ENCODE measurements at regions not wholly inside any gene's neighbourhood (a gene's known extent, or its start where the extent isn't known, plus 50 kb on each side); places are given as distances from the start of the nearest gene placed in this dataset.

DNA sequence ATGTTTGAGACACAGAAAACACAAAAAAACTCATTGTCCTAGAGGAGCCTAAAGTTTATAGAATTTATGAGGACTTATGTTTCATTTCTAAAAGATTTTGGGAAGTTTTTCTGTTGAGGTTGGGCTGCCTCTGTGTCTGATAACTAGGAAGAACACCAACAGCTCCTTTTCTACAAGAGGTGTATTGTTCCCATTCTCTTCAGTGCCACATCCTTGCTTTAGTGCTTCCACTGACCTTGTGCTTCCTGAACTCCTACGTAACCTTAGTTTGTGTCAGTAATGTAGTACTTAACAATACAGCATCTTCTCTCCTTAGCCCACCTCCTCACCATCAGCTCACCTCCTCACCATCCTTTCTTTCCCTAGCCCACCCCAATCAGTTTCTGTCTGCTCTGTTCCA, 117.3 kb upstream of the TNC start:
- no peak for DNase-seq (ENCODE audit: low spot score in 2 of 2)
- TF ChIP-seq CTCF (IDR thresholded peaks at IDR 0.05) (no peak), EP300 (IDR thresholded peaks at IDR 0.05) (no peak), POLR2A (IDR thresholded peaks at IDR 0.05) (no peak)
- H3K36me3 ChIP-seq: no peaks in the 10 kb centered on the region
- no peak overlapping the region for H3K4me3 ChIP-seq
- 83 to 100% methylated on average over 1 of the region's 1 CpG for WGBS, 2 donors
- peaks cover 0 to 7% (median 0%) of the 10 kb centered on the region in 4 donors for H3K4me1 ChIP-seq
- no peak overlapping the region for H3K27ac ChIP-seq
- H3K9me3 ChIP-seq: no peaks in the 10 kb centered on the region
- H3K27me3 ChIP-seq: no peaks in the 10 kb centered on the region

DNA sequence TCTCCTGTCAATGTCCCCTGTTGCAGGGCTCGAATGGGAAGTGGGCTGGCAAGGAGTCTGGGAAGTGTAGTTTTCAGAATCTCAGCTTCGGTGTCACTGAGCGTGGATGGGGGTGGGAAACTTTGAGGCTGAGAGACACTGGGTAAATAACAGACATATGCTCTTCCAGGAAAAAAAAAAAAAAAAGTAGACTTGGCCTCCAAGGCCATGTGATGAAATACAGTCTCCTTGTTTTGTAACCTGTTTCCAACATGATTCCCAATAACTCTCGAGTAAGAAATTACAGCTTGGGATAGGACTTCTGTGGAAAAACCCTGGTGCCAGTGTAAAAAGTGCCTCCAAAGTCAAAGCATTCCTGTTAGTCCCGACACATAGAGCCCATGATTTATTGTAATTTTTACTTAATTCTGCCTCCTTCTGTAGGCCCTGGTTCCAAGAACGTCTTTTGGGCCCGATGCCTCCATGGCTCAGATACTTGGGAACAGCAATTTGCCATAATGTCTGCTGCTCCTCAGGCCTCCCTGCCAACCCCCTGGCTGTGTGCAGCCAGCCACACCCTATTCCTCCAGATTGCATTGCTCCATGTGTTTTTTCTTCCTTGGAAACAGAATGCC, 119.5 kb upstream of the TNC start:
- 80 to 82% methylated on average over 7 of the region's 7 CpGs for WGBS, 2 donors
- no peak overlapping the region for H3K4me3 ChIP-seq
- no peaks in the 10 kb centered on the region for H3K27me3 ChIP-seq
- peak overlapping the region in 2 of 4 donors; percentile 3 to 53 for H3K27ac ChIP-seq
- no peaks in the 10 kb centered on the region for H3K9me3 ChIP-seq
- peak in 1 of 2 donors; percentile 71 for TF ChIP-seq EP300 (IDR thresholded peaks at IDR 0.05)
- TF ChIP-seq POLR2A (IDR thresholded peaks at IDR 0.05): no peak
- no peaks in the 10 kb centered on the region for H3K36me3 ChIP-seq
- DNase-seq (ENCODE audit: low spot score in 2 of 2): peak in 1 of 2 donors; percentile 24
- peaks cover 0 to 7% (median 3%) of the 10 kb centered on the region in 4 donors for H3K4me1 ChIP-seq

GRCh38 chr9:115240676-115241075, 122.7 kb upstream of the TNC start:
- Histone ChIP-seq H3K4me1 (peaks cover 0 to 14% (median 3%) of the 10 kb centered on the region in 4 donors), H3K27me3 (no peaks in the 10 kb centered on the region), H3K36me3 (no peaks in the 10 kb centered on the region), H3K27ac (peak overlapping the region in 1 of 4 donors; percentile 34), H3K9me3 (no peaks in the 10 kb centered on the region), H3K4me3 (no peak overlapping the region)
- DNase-seq (ENCODE audit: low spot score in 2 of 2): no peak
- TF ChIP-seq CTCF (IDR thresholded peaks at IDR 0.05) (no peak), EP300 (IDR thresholded peaks at IDR 0.05) (no peak), POLR2A (IDR thresholded peaks at IDR 0.05) (no peak)
- 75 to 79% methylated on average over 1 of the region's 1 CpG for WGBS, 2 donors

DNA sequence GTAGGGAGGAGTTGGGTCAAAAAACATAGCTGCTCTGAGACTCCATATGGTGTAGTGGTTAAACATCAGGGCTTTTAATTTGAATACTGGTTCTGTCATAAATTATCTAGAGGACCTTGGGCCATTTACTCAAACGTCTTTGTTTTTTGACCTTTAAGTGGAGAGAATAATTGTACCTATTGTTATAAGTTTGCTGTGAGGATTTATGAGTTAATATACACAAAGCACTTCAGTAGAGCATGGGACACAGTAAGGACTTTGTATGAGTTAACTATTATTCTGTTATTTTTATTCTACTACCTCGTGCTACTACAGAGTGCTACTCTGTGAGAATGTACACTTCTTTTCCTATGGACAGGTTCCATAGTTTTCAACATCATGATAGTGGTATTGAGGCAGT, 123.7 kb upstream of the TNC start:
- no peak for DNase-seq (ENCODE audit: low spot score in 2 of 2)
- Histone ChIP-seq H3K9me3 (no peaks in the 10 kb centered on the region), H3K4me3 (no peak overlapping the region), H3K36me3 (no peaks in the 10 kb centered on the region), H3K27me3 (no peaks in the 10 kb centered on the region), H3K4me1 (peaks cover 0 to 14% (median 3%) of the 10 kb centered on the region in 4 donors), H3K27ac (peak overlapping the region in 1 of 4 donors; percentile 9)
- TF ChIP-seq CTCF (IDR thresholded peaks at IDR 0.05) (no peak), EP300 (IDR thresholded peaks at IDR 0.05) (no peak), POLR2A (IDR thresholded peaks at IDR 0.05) (no peak)
- WGBS, 2 donors: 39% methylated on average over 2 of the region's 2 CpGs

- Histone ChIP-seq H3K9me3 (peaks cover 0 to 8% (median 0%) of the 10 kb centered on the region in 4 donors), H3K4me3 (no peak overlapping the region), H3K27ac (no peak overlapping the region), H3K27me3 (no peaks in the 10 kb centered on the region), H3K36me3 (no peaks in the 10 kb centered on the region), H3K4me1 (no peaks in the 10 kb centered on the region)
- 89 to 95% methylated on average over 3 of the region's 3 CpGs for WGBS, 2 donors
- TF ChIP-seq CTCF (IDR thresholded peaks at IDR 0.05): no peak
- TF ChIP-seq POLR2A (IDR thresholded peaks at IDR 0.05): no peak
- TF ChIP-seq EP300 (IDR thresholded peaks at IDR 0.05): no peak
- DNase-seq (ENCODE audit: low spot score in 2 of 2): no peak
Measured at GRCh38 chr9:115249488-115249887, 131.5 kb upstream of the TNC start.

Data from tibial nerve (tissue), 4 donors.